RWPE2 (cell line): ENCODE measurements at regions not wholly inside any gene's neighbourhood (a gene's known extent, or its start where the extent isn't known, plus 50 kb on each side); places are given as distances from the start of the nearest gene placed in this dataset.

ENCODE experiments used
- ATAC-seq: fragments of 200-7000 bp; cut with Tn5 transposase; 3 replicates; pipeline ENCODE4 v1.9.1; 2021; ENCODE audit warnings: low read depth
- DNase-seq: peaks from one replicate; pipeline ENCODE4 v3.0.0-alpha.2; 2020; ENCODE audit warnings: low spot score
- H3K27ac ChIP-seq: fragments of 450-650 bp; 2 replicates; pipeline ENCODE4 v1.5.1; 2017; ENCODE audit warnings: mild to moderate bottlenecking; ENCODE audit not compliant: poor library complexity, severe bottlenecking
- H3K27me3 ChIP-seq: fragments of 250-450 bp; sonication (Bioruptor Pico); 2 replicates; pipeline ENCODE4 v1.5.1; 2021; ENCODE audit warnings: mild to moderate bottlenecking, moderate library complexity; ENCODE audit not compliant: insufficient read depth, poor library complexity, severe bottlenecking
- H3K36me3 ChIP-seq: fragments of 250-450 bp; sonication (Bioruptor Pico); 2 replicates; pipeline ENCODE4 v1.5.1; 2020; ENCODE audit warnings: low read depth, mild to moderate bottlenecking, moderate library complexity
- H3K4me1 ChIP-seq: fragments of 250-450 bp; sonication (Bioruptor Pico); 2 replicates; pipeline ENCODE4 v1.5.1; 2021; ENCODE audit warnings: mild to moderate bottlenecking, moderate library complexity; ENCODE audit not compliant: insufficient read depth, poor library complexity, severe bottlenecking
- H3K4me3 ChIP-seq: fragments of 250-450 bp; sonication (Bioruptor Pico); 2 replicates; pipeline ENCODE4 v1.5.1; 2021; ENCODE audit warnings: mild to moderate bottlenecking, moderate library complexity; ENCODE audit not compliant: severe bottlenecking
- H3K9me3 ChIP-seq: fragments of 250-450 bp; sonication (Bioruptor Pico); 2 replicates; pipeline ENCODE4 v1.5.1; 2021; ENCODE audit warnings: mild to moderate bottlenecking, moderate library complexity; ENCODE audit not compliant: severe bottlenecking
- CTCF ChIP-seq: fragments of 450-650 bp; IDR thresholded peaks from one replicate; pipeline ENCODE4 v1.5.1; 2017; ENCODE audit warnings: mild to moderate bottlenecking, moderate library complexity; ENCODE audit not compliant: poor library complexity, severe bottlenecking

DNA sequence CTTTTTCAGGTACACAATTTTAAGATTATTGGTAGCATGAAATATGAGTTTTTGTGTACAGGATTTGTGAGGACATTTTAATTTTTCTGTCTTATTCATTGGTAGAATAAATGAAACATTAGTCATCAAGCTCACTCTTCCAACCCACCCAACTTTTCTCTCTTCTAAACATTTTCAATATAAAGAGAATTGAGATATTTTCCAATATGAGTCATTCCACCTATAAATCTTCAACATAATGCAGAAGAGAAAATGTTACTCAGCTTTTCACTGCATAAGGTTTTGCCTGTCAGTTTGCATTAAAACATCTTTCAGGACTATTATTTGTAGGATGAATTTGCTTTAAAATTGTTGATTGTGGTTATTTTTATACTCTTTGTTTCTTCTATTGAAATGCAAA lies 330.7 kb downstream of the PCDH20 start:
- H3K27me3 ChIP-seq = no peaks in the 10 kb centered on the region
- DNase-seq = no peak
- no peaks in the 10 kb centered on the region for H3K9me3 ChIP-seq
- peak; percentile 84 for ATAC-seq
- no peak overlapping the region for H3K4me3 ChIP-seq
- TF ChIP-seq CTCF = no peak
- H3K4me1 ChIP-seq = peaks cover 19% of the 10 kb centered on the region
- H3K36me3 ChIP-seq = no peaks in the 10 kb centered on the region
- H3K27ac ChIP-seq = peak overlapping the region; percentile 72

GRCh38 chr13:61078976-61079770 lies 336.5 kb downstream of the PCDH20 start:
- no peak overlapping the region for H3K27ac ChIP-seq
- no peak for ATAC-seq
- H3K27me3 ChIP-seq = no peaks in the 10 kb centered on the region
- H3K36me3 ChIP-seq = no peaks in the 10 kb centered on the region
- H3K9me3 ChIP-seq = no peaks in the 10 kb centered on the region
- no peaks in the 10 kb centered on the region for H3K4me1 ChIP-seq
- TF ChIP-seq CTCF = no peak
- no peak overlapping the region for H3K4me3 ChIP-seq
- DNase-seq = no peak

DNA sequence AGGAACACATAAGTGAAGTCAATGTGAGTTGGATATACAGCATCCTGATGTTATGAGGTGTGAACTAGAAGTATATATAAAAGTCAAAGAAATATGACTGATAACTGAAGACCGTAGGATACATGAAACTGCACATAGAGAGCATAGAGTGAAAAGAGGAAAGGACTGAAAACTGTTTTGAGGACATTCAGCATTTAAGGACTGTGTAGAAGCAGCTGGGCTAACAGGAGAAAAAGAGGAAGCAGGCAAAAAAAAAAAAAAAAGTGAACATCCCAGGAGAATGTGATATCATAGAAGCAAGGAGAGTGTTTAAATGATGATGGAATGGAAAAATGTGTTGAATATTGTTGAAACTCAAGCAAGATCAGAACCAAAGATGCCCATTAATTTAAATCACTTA lies 363.5 kb downstream of the PCDH20 start:
- no peak for DNase-seq
- TF ChIP-seq CTCF = no peak
- no peak overlapping the region for H3K27ac ChIP-seq
- no peaks in the 10 kb centered on the region for H3K9me3 ChIP-seq
- H3K27me3 ChIP-seq = no peaks in the 10 kb centered on the region
- no peak for ATAC-seq
- no peaks in the 10 kb centered on the region for H3K4me1 ChIP-seq
- no peaks in the 10 kb centered on the region for H3K36me3 ChIP-seq
- H3K4me3 ChIP-seq = no peak overlapping the region

GRCh38 chr13:61045251-61045650 lies 370.4 kb downstream of the PCDH20 start:
- no peaks in the 10 kb centered on the region for H3K9me3 ChIP-seq
- no peak overlapping the region for H3K27ac ChIP-seq
- no peak for ATAC-seq
- no peak for TF ChIP-seq CTCF
- H3K27me3 ChIP-seq = no peaks in the 10 kb centered on the region
- H3K4me3 ChIP-seq = no peak overlapping the region
- H3K36me3 ChIP-seq = no peaks in the 10 kb centered on the region
- DNase-seq = no peak
- H3K4me1 ChIP-seq = no peaks in the 10 kb centered on the region

DNA sequence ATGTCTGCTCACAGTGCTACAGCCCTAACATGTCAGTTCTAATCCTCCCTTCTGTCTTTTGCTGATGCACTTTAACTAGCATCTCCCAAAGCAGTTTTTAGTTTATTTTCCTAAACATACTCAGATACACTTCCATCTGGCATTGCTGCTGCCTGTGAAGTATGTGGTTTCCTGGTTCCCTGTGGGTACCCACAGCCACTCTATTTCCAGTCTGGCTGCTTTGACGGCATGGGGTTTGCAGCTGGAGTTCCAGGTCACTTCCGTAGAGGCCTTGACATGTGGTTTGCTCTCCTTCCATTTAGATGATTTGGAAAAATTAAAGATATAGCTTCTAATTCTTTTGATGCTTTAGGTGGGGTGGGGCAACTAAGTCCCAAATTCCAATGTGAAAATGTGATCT lies 375.5 kb downstream of the PCDH20 start:
- H3K27ac ChIP-seq = no peak overlapping the region
- no peaks in the 10 kb centered on the region for H3K9me3 ChIP-seq
- ATAC-seq (no peak), DNase-seq (no peak)
- no peak for TF ChIP-seq CTCF
- H3K4me3 ChIP-seq = no peak overlapping the region
- H3K27me3 ChIP-seq = no peaks in the 10 kb centered on the region
- no peaks in the 10 kb centered on the region for H3K36me3 ChIP-seq
- peaks cover 4% of the 10 kb centered on the region for H3K4me1 ChIP-seq
